ENCODE measurements at regions not wholly inside any gene's neighbourhood (a gene's known extent, or its start where the extent isn't known, plus 50 kb on each side); places are given as distances from the start of the nearest gene placed in this dataset.
"Not testable (repeated sequence)": the region's sequence is repeated elsewhere in the genome, so short reads cannot be mapped to it uniquely, and the experiment has no call there.

- Mint-ChIP-seq H3K4me3 (no peak overlapping the region), H3K36me3 (no peaks in the 10 kb centered on the region), H3K4me1 (no peaks in the 10 kb centered on the region), H3K9me3 (peaks cover 0 to 2% of the 10 kb centered on the region in 2 donors), H3K27me3 (ENCODE audit: low read depth in 2 of 2) (no peaks in the 10 kb centered on the region), H3K27ac (no peak overlapping the region)
- DNase-seq (no peak), ATAC-seq (no peak)
- no peak overlapping the region for H3K4me3 ChIP-seq (ENCODE audit: low read length)
- H3K9me3 ChIP-seq (ENCODE audit: control insufficient read depth, insufficient read depth, low read length), result no peaks in the 10 kb centered on the region
- no peaks in the 10 kb centered on the region for H3K27me3 ChIP-seq (ENCODE audit: control insufficient read depth, insufficient read depth, low read length)
- 91% methylated on average over 5 of the region's 5 CpGs for WGBS (ENCODE audit: insufficient coverage)
- H3K4me1 ChIP-seq (ENCODE audit: control insufficient read depth, insufficient read depth, low read length), result no peaks in the 10 kb centered on the region
- intact Hi-C loops (cut with micrococcal nuclease), result no loop called here
- no peak overlapping the region for H3K27ac ChIP-seq (ENCODE audit: low read length)
- TF ChIP-seq CTCF (IDR thresholded peaks at IDR 0.05), result no peak
- no peaks in the 10 kb centered on the region for H3K36me3 ChIP-seq (ENCODE audit: control insufficient read depth, insufficient read depth, low read length)
Measured at GRCh38 chr6:21874372-21874771, 280.8 kb downstream of the SOX4 start.

GRCh38 chr6:21877037-21877436, 283.5 kb downstream of the SOX4 start:
- H3K9me3 ChIP-seq (ENCODE audit: control insufficient read depth, insufficient read depth, low read length); H3K36me3 ChIP-seq (ENCODE audit: control insufficient read depth, insufficient read depth, low read length); H3K36me3 Mint-ChIP-seq; H3K27ac Mint-ChIP-seq; H3K4me1 Mint-ChIP-seq; H3K4me3 ChIP-seq (ENCODE audit: low read length); H3K27me3 ChIP-seq (ENCODE audit: control insufficient read depth, insufficient read depth, low read length); H3K4me3 Mint-ChIP-seq; H3K4me1 ChIP-seq (ENCODE audit: control insufficient read depth, insufficient read depth, low read length); H3K27ac ChIP-seq (ENCODE audit: low read length); intact Hi-C loops (cut with micrococcal nuclease); H3K9me3 Mint-ChIP-seq; ATAC-seq; H3K27me3 Mint-ChIP-seq (ENCODE audit: low read depth in 2 of 2): not testable (repeated sequence)
- WGBS (ENCODE audit: insufficient coverage), result 40% methylated on average over 3 of the region's 4 CpGs
- peak in 1 of 2 donors; percentile 44 for DNase-seq

- H3K27me3 Mint-ChIP-seq (ENCODE audit: low read depth in 2 of 2); H3K4me3 Mint-ChIP-seq; H3K27me3 ChIP-seq (ENCODE audit: control insufficient read depth, insufficient read depth, low read length); H3K27ac ChIP-seq (ENCODE audit: low read length); H3K4me1 ChIP-seq (ENCODE audit: control insufficient read depth, insufficient read depth, low read length); intact Hi-C loops (cut with micrococcal nuclease); H3K27ac Mint-ChIP-seq; H3K4me3 ChIP-seq (ENCODE audit: low read length); H3K36me3 ChIP-seq (ENCODE audit: control insufficient read depth, insufficient read depth, low read length); ATAC-seq; H3K9me3 ChIP-seq (ENCODE audit: control insufficient read depth, insufficient read depth, low read length); H3K9me3 Mint-ChIP-seq; DNase-seq; H3K36me3 Mint-ChIP-seq; H3K4me1 Mint-ChIP-seq: not testable (repeated sequence)
- WGBS (ENCODE audit: insufficient coverage), result 88% methylated on average over 1 of the region's 2 CpGs
Measured at GRCh38 chr6:21880249-21880648, 286.7 kb downstream of the SOX4 start.

- H3K4me3 Mint-ChIP-seq, result no peak overlapping the region
- peaks cover 0 to 3% of the 10 kb centered on the region in 2 donors for H3K27me3 Mint-ChIP-seq (ENCODE audit: low read depth in 2 of 2)
Measured at GRCh38 chr6:21881969-21882465, 288.5 kb downstream of the SOX4 start.

More at GRCh38 chr6:21881969-21882465, 288.5 kb downstream of the SOX4 start:
- Histone ChIP-seq H3K36me3 (ENCODE audit: control insufficient read depth, insufficient read depth, low read length) (no peaks in the 10 kb centered on the region), H3K4me1 (ENCODE audit: control insufficient read depth, insufficient read depth, low read length) (no peaks in the 10 kb centered on the region), H3K27me3 (ENCODE audit: control insufficient read depth, insufficient read depth, low read length) (no peaks in the 10 kb centered on the region), H3K4me3 (ENCODE audit: low read length) (no peak overlapping the region), H3K9me3 (ENCODE audit: control insufficient read depth, insufficient read depth, low read length) (no peaks in the 10 kb centered on the region), H3K27ac (ENCODE audit: low read length) (no peak overlapping the region)
- no peak for DNase-seq
- Mint-ChIP-seq H3K27ac (no peak overlapping the region), H3K9me3 (peaks cover 0 to 1% of the 10 kb centered on the region in 2 donors), H3K4me1 (no peaks in the 10 kb centered on the region), H3K36me3 (no peaks in the 10 kb centered on the region)
- intact Hi-C loops (cut with micrococcal nuclease), result no loop called here
- TF ChIP-seq CTCF (IDR thresholded peaks at IDR 0.05), result no peak
- no peak for ATAC-seq
- 100% methylated on average over 1 of the region's 1 CpG for WGBS (ENCODE audit: insufficient coverage)
